HG03565 (cell line): ENCODE measurements at regions not wholly inside any gene's neighbourhood (a gene's known extent, or its start where the extent isn't known, plus 50 kb on each side); places are given as distances from the start of the nearest gene placed in this dataset.

Experiments used
- ATAC-seq: cut with Tn5 transposase; IDR thresholded peaks from one replicate; pipeline ENCODE4 v1.9.1; 2021; ENCODE audit warnings: mild to moderate bottlenecking, moderate library complexity; ENCODE audit not compliant: unreplicated experiment

GRCh38 chr3:72313308-72313707 is 528.4 kb upstream of the PROK2 start:
- ATAC-seq, result no peak

- no peak for ATAC-seq
These were observed 527.4 kb upstream of the PROK2 start for GRCh38 chr3:72312339-72312738.

- no peak for ATAC-seq
These were observed 526.5 kb upstream of the PROK2 start for GRCh38 chr3:72311425-72311824.

GRCh38 chr3:72310419-72311380 is 525.8 kb upstream of the PROK2 start:
- peak; percentile 91 for ATAC-seq

GRCh38 chr3:72309661-72310418 is 524.9 kb upstream of the PROK2 start:
- ATAC-seq, result no peak

GRCh38 chr3:72308641-72309040 is 523.7 kb upstream of the PROK2 start:
- ATAC-seq, result no peak

- ATAC-seq, result no peak
These were observed 522.6 kb upstream of the PROK2 start for GRCh38 chr3:72307438-72308115.

- no peak for ATAC-seq
These were observed 521.9 kb upstream of the PROK2 start for GRCh38 chr3:72306800-72307341.

- no peak for ATAC-seq
These were observed 519.0 kb upstream of the PROK2 start for GRCh38 chr3:72303926-72304325.

- ATAC-seq, result no peak
These were observed 516.8 kb upstream of the PROK2 start for GRCh38 chr3:72301779-72302178.

GRCh38 chr3:72300621-72301020 is 515.7 kb upstream of the PROK2 start:
- no peak for ATAC-seq

GRCh38 chr3:72299823-72300222 is 514.9 kb upstream of the PROK2 start:
- ATAC-seq, result no peak

- no peak for ATAC-seq
These were observed 514.4 kb upstream of the PROK2 start for GRCh38 chr3:72299321-72299802.

GRCh38 chr3:72298201-72299152 is 513.5 kb upstream of the PROK2 start:
- no peak for ATAC-seq

GRCh38 chr3:72297481-72297880 is 512.5 kb upstream of the PROK2 start:
- no peak for ATAC-seq

- ATAC-seq, result no peak
These were observed 511.6 kb upstream of the PROK2 start for GRCh38 chr3:72296477-72297111.

GRCh38 chr3:72295962-72296450 is 511.1 kb upstream of the PROK2 start:
- ATAC-seq, result no peak

GRCh38 chr3:72295276-72295961 is 510.5 kb upstream of the PROK2 start:
- no peak for ATAC-seq
